Right lobe of liver (tissue), 6 donors: ENCODE measurements at regions not wholly inside any gene's neighbourhood (a gene's known extent, or its start where the extent isn't known, plus 50 kb on each side); places are given as distances from the start of the nearest gene placed in this dataset.
A peak's percentile ranks its signal among the peaks of the same experiment; 100 is the strongest.

Experiments used
- ATAC-seq, 4 donors: fragments of 200-7000 bp; cut with Tn5 transposase; one replicate each; pipeline ENCODE4 v1.9.1; 2020; ENCODE audit warnings: mild to moderate bottlenecking in 4 of 4, moderate library complexity in 4 of 4
- DNase-seq, 3 donors: peaks; one replicate each; pipeline ENCODE4 v3.0.0-alpha.2; 2020
- H3K27ac ChIP-seq, 3 donors: fragments of 200-600 bp; one replicate each; pipeline ENCODE4 v1.8.0; 2022
- H3K27me3 ChIP-seq, 2 donors: fragments of 200-600 bp; one replicate each; pipeline ENCODE4 v1.8.0; 2022
- H3K36me3 ChIP-seq, 4 donors: fragments of 200-600 bp; sonication (generic) in 1 of 4; one replicate each; pipeline versions ENCODE4 v1.5.1 to v1.8.0; 2017 to 2022; ENCODE audit warnings: control low read depth in 1 of 4
- H3K4me1 ChIP-seq, 4 donors: fragments of 200-600 bp; sonication (generic) in 1 of 4; one replicate each; pipeline versions ENCODE4 v1.5.1 to v1.8.0; 2017 to 2022; ENCODE audit warnings: control low read depth in 1 of 4
- H3K4me3 ChIP-seq, 3 donors: fragments of 200-600 bp; one replicate each; pipeline ENCODE4 v1.8.0; 2022
- H3K9me3 ChIP-seq, 4 donors: fragments of 200-600 bp; sonication (generic) in 1 of 4; one replicate each; pipeline versions ENCODE4 v1.5.1 to v1.8.0; 2017 to 2022; ENCODE audit warnings: control low read depth in 1 of 4
- CTCF ChIP-seq, 4 donors: fragments of 200-600 bp in 3 of 4; fragments of 450-650 bp in 1 of 4; IDR thresholded peaks; one replicate each; pipeline versions ENCODE4 v1.5.1 to v1.8.0; 2016 to 2022; ENCODE audit warnings: antibody characterized with exemption in 4 of 4, mild to moderate bottlenecking in 2 of 4
- POLR2A ChIP-seq: fragments of 450-650 bp; IDR thresholded peaks from one replicate; pipeline ENCODE4 v1.6.1; 2017; ENCODE audit warnings: antibody characterized with exemption, mild to moderate bottlenecking
- WGBS: methylation state at CpG from one replicate; pipeline ENCODE4 v1.1.6; 2018; ENCODE audit warnings: low coverage, low lambda C conversion rate; ENCODE audit not compliant: insufficient coverage; ENCODE audit errors: missing lambda C conversion rate; 5-methylcytosine and 5-hydroxymethylcytosine counted together
- intact Hi-C, 2 donors: fragments of 100-400 bp; cut with DNase I; formaldehyde crosslinking; loops; one replicate each; pipeline versions ENCODE4 v1.11.2 to v1.14.1; 2022
- donor health status: DM: no; HTN: yes; CAD: no.
- donor health status: DM: no; HTN: no; CAD: no.
- donor health status: DM: no; HTN: no; CAD: no.
- donor health status: DM: no; HTN: yes; CAD: no.
- donor health status: DM: no; HTN: yes; CAD: no.

GRCh38 chr4:41432219-41432618 is 105.7 kb upstream of the LIMCH1 start:
- intact Hi-C loops: no loop called here
- Histone ChIP-seq H3K4me3 (no peak overlapping the region), H3K4me1 (peaks cover 0 to 34% (median 14%) of the 10 kb centered on the region in 4 donors), H3K27ac (no peak overlapping the region), H3K9me3 (no peaks in the 10 kb centered on the region), H3K36me3 (no peaks in the 10 kb centered on the region), H3K27me3 (no peaks in the 10 kb centered on the region)
- TF ChIP-seq POLR2A (no peak), CTCF (IDR thresholded peaks at IDR 0.05) (no peak)
- 86% methylated on average over 2 of the region's 2 CpGs for WGBS
- no peak for DNase-seq
- no peak for ATAC-seq

DNA sequence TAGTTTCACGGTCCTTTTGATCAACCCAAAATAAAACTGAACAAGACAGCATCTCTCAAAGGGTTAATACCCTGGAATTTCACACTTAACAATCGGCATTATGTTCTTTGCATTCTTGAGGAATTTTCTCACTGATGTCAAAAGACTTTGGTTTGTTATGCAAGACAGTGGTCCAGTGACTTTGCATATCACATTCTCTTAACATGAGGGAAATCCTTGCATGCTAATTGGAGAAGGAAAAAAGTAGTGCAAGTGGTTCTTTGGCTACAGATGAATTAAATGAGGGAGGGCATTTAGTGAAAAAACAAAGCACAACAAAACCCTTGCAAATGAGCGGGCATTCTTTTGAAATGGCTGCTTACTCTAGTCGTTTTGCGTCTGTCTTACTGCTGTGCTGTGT is 105.1 kb upstream of the LIMCH1 start:
- WGBS: 67% methylated on average over 5 of the region's 5 CpGs
- Histone ChIP-seq H3K9me3 (no peaks in the 10 kb centered on the region), H3K27ac (no peak overlapping the region), H3K36me3 (no peaks in the 10 kb centered on the region), H3K4me1 (peaks cover 0 to 32% (median 12%) of the 10 kb centered on the region in 4 donors), H3K4me3 (no peak overlapping the region), H3K27me3 (no peaks in the 10 kb centered on the region)
- no peak for DNase-seq
- no peak for ATAC-seq
- intact Hi-C loops: no loop called here
- TF ChIP-seq POLR2A (no peak), CTCF (IDR thresholded peaks at IDR 0.05) (no peak)

- H3K27me3 ChIP-seq: no peaks in the 10 kb centered on the region
- DNase-seq (no peak), ATAC-seq (no peak)
- H3K4me1 ChIP-seq: peaks cover 0 to 27% (median 10%) of the 10 kb centered on the region in 4 donors
- no peaks in the 10 kb centered on the region for H3K36me3 ChIP-seq
- WGBS: 100% methylated on average over 1 of the region's 3 CpGs
- TF ChIP-seq POLR2A: no peak
- TF ChIP-seq CTCF (IDR thresholded peaks at IDR 0.05): no peak
- H3K27ac ChIP-seq: no peak overlapping the region
- intact Hi-C loops: no loop called here
- no peaks in the 10 kb centered on the region for H3K9me3 ChIP-seq
- H3K4me3 ChIP-seq: no peak overlapping the region
These were observed 104.6 kb upstream of the LIMCH1 start for GRCh38 chr4:41433361-41433760.

GRCh38 chr4:41435510-41435909 is 102.4 kb upstream of the LIMCH1 start:
- no peak for TF ChIP-seq CTCF (IDR thresholded peaks at IDR 0.05)
- TF ChIP-seq POLR2A: no peak
- H3K9me3 ChIP-seq: no peaks in the 10 kb centered on the region
- 71% methylated on average over 1 of the region's 1 CpG for WGBS
- intact Hi-C loops: no loop called here
- peaks cover 0 to 24% (median 7%) of the 10 kb centered on the region in 4 donors for H3K4me1 ChIP-seq
- no peaks in the 10 kb centered on the region for H3K36me3 ChIP-seq
- no peak overlapping the region for H3K4me3 ChIP-seq
- no peaks in the 10 kb centered on the region for H3K27me3 ChIP-seq
- DNase-seq: no peak
- H3K27ac ChIP-seq: peak overlapping the region; percentile 21 to 61 (median 41)
- peak; percentile 80 to 92 (median 88) for ATAC-seq

GRCh38 chr4:41436419-41436818 is 101.5 kb upstream of the LIMCH1 start:
- H3K27ac ChIP-seq: peak overlapping the region in 2 of 3 donors; percentile 12 to 47
- WGBS: 59% methylated on average over 4 of the region's 4 CpGs
- H3K9me3 ChIP-seq: no peaks in the 10 kb centered on the region
- TF ChIP-seq POLR2A (no peak), CTCF (IDR thresholded peaks at IDR 0.05) (no peak)
- no peaks in the 10 kb centered on the region for H3K27me3 ChIP-seq
- intact Hi-C loops: no loop called here
- ATAC-seq (no peak), DNase-seq (no peak)
- peaks cover 0 to 24% (median 7%) of the 10 kb centered on the region in 4 donors for H3K4me1 ChIP-seq
- no peak overlapping the region for H3K4me3 ChIP-seq
- H3K36me3 ChIP-seq: no peaks in the 10 kb centered on the region
